Neural cell (in vitro differentiated cells): ENCODE measurements at regions not wholly inside any gene's neighbourhood (a gene's known extent, or its start where the extent isn't known, plus 50 kb on each side); places are given as distances from the start of the nearest gene placed in this dataset.

Source experiments
- H2AFZ ChIP-seq: fragments of 200-600, 300-800 bp; sonication (generic), shearing (Covaris generic); 2 replicates; pipeline ENCODE4 v1.6.0; 2014; ENCODE audit warnings: low read depth, mild to moderate bottlenecking, antibody characterized with exemption, low read length, moderate library complexity
- H3F3A ChIP-seq: fragments of 200-600 bp; shearing (Covaris generic); 2 replicates; pipeline ENCODE4 v1.6.1; 2016; ENCODE audit warnings: mild to moderate bottlenecking, moderate library complexity, mixed read lengths, antibody characterized with exemption, low read length; ENCODE audit not compliant: insufficient read depth, poor library complexity, severe bottlenecking
- H3K27ac ChIP-seq: fragments of 200-600, 300-800 bp; sonication (generic), shearing (Covaris generic); 2 replicates; pipeline ENCODE4 v1.5.1; 2014; ENCODE audit warnings: mild to moderate bottlenecking, low read length, moderate library complexity
- H3K27me3 ChIP-seq: fragments of 300-800, 200-600 bp; sonication (generic), shearing (Covaris generic); 2 replicates; pipeline ENCODE4 v1.6.0; 2014; ENCODE audit warnings: mild to moderate bottlenecking, low read depth, low read length, moderate library complexity; ENCODE audit not compliant: insufficient read depth
- H3K36me3 ChIP-seq: fragments of 300-800, 200-600 bp; sonication (generic), shearing (Covaris generic); 2 replicates; pipeline ENCODE4 v1.5.1; 2014; ENCODE audit warnings: mild to moderate bottlenecking, antibody characterized with exemption, low read length, moderate library complexity; ENCODE audit not compliant: insufficient read depth
- H3K4me2 ChIP-seq: fragments of 300-800, 200-600 bp; sonication (generic), shearing (Covaris generic); 2 replicates; pipeline ENCODE4 v1.6.0; 2014; ENCODE audit warnings: mild to moderate bottlenecking, low read length
- H3K4me3 ChIP-seq: fragments of 300-800, 200-600 bp; sonication (generic), shearing (Covaris generic); 2 replicates; pipeline ENCODE4 v1.5.1; 2014; ENCODE audit warnings: mild to moderate bottlenecking, low read length, moderate library complexity
- H3K79me2 ChIP-seq: fragments of 200-600 bp; shearing (Covaris generic); replicated peaks from 2 replicates; pipeline ENCODE4 v1.6.0; 2014; ENCODE audit warnings: mild to moderate bottlenecking, low read length, moderate library complexity; ENCODE audit not compliant: insufficient read depth
- H3K9ac ChIP-seq: fragments of 300-800, 200-600 bp; sonication (generic), shearing (Covaris generic); 2 replicates; pipeline ENCODE4 v1.6.1; 2016; ENCODE audit warnings: mild to moderate bottlenecking, low read length, mixed read lengths
- H3K9me2 ChIP-seq: fragments of 200-600 bp; shearing (Covaris generic); 2 replicates; pipeline ENCODE4 v1.6.1; 2016; ENCODE audit warnings: mild to moderate bottlenecking, low read length, mixed read lengths; ENCODE audit not compliant: insufficient read depth
- H3K9me3 ChIP-seq: fragments of 200-600, 300-800 bp; sonication (generic), shearing (Covaris generic); 2 replicates; pipeline ENCODE4 v1.6.1; 2016; ENCODE audit warnings: mild to moderate bottlenecking, mixed run types, low read length, moderate library complexity, mixed read lengths
- H4K20me1 ChIP-seq: fragments of 200-600 bp; shearing (Covaris generic); 2 replicates; pipeline ENCODE4 v1.6.1; 2016; ENCODE audit warnings: mild to moderate bottlenecking, mixed run types; ENCODE audit not compliant: insufficient read depth
- CTCF ChIP-seq: fragments of 450-650 bp; IDR thresholded peaks from 2 replicates; pipeline ENCODE4 v1.5.1; 2014; ENCODE audit warnings: antibody characterized with exemption, mild to moderate bottlenecking, moderate library complexity; ENCODE audit not compliant: poor library complexity, severe bottlenecking
- EP300 ChIP-seq: fragments of 450-650 bp; conservative IDR thresholded peaks from 2 replicates; pipeline ENCODE4 v1.6.1; 2014; ENCODE audit warnings: antibody characterized with exemption, mild to moderate bottlenecking, moderate library complexity; ENCODE audit not compliant: poor library complexity, severe bottlenecking
- EZH2 ChIP-seq: fragments of 200-600, 300-800 bp; shearing (Covaris generic), sonication (generic); IDR thresholded peaks from 2 replicates; pipeline ENCODE4 v1.6.1; 2014; ENCODE audit warnings: antibody characterized with exemption, low read length, borderline replicate concordance, mild to moderate bottlenecking; ENCODE audit not compliant: insufficient read depth, poor library complexity, severe bottlenecking
- MXI1 ChIP-seq: fragments of 450-650 bp; conservative IDR thresholded peaks from 2 replicates; pipeline ENCODE4 v1.6.1; 2014; ENCODE audit warnings: antibody characterized with exemption, mild to moderate bottlenecking; ENCODE audit not compliant: poor library complexity, severe bottlenecking
- POLR2AphosphoS5 ChIP-seq: IDR thresholded peaks from 2 replicates; pipeline ENCODE4 v1.6.1; 2012
- RAD21 ChIP-seq: fragments of 450-650 bp; conservative IDR thresholded peaks from 2 replicates; pipeline ENCODE4 v1.6.1; 2014; ENCODE audit warnings: antibody characterized with exemption, mild to moderate bottlenecking, moderate library complexity
- SMC3 ChIP-seq: fragments of 450-650 bp; conservative IDR thresholded peaks from 2 replicates; pipeline ENCODE4 v1.6.1; 2014; ENCODE audit warnings: antibody characterized with exemption, mild to moderate bottlenecking, moderate library complexity; ENCODE audit not compliant: poor library complexity
- TAF1 ChIP-seq: IDR thresholded peaks from 2 replicates; pipeline ENCODE4 v1.6.1; 2012; ENCODE audit warnings: low read depth
- TF ChIP-seq, protein P1 (sequence below): IDR thresholded peaks from 2 replicates; pipeline ENCODE4 v1.6.1; 2012; ENCODE audit warnings: borderline replicate concordance

- Histone ChIP-seq H3K27ac (no peak overlapping the region), H3K9ac (no peak overlapping the region), H3K27me3 (no peaks in the 10 kb centered on the region), H2AFZ (no peak overlapping the region), H3F3A (no peaks in the 10 kb centered on the region), H3K9me3 (no peaks in the 10 kb centered on the region), H4K20me1 (no peaks in the 10 kb centered on the region), H3K36me3 (no peaks in the 10 kb centered on the region), H3K4me3 (no peak overlapping the region), H3K9me2 (no peaks in the 10 kb centered on the region), H3K4me2 (no peak overlapping the region), H3K79me2 (no peaks in the 10 kb centered on the region)
- TF ChIP-seq TAF1 (no peak), EP300 (no peak), CTCF (no peak), EZH2 (no peak), SMC3 (no peak)
- TF ChIP-seq, protein P1, sequence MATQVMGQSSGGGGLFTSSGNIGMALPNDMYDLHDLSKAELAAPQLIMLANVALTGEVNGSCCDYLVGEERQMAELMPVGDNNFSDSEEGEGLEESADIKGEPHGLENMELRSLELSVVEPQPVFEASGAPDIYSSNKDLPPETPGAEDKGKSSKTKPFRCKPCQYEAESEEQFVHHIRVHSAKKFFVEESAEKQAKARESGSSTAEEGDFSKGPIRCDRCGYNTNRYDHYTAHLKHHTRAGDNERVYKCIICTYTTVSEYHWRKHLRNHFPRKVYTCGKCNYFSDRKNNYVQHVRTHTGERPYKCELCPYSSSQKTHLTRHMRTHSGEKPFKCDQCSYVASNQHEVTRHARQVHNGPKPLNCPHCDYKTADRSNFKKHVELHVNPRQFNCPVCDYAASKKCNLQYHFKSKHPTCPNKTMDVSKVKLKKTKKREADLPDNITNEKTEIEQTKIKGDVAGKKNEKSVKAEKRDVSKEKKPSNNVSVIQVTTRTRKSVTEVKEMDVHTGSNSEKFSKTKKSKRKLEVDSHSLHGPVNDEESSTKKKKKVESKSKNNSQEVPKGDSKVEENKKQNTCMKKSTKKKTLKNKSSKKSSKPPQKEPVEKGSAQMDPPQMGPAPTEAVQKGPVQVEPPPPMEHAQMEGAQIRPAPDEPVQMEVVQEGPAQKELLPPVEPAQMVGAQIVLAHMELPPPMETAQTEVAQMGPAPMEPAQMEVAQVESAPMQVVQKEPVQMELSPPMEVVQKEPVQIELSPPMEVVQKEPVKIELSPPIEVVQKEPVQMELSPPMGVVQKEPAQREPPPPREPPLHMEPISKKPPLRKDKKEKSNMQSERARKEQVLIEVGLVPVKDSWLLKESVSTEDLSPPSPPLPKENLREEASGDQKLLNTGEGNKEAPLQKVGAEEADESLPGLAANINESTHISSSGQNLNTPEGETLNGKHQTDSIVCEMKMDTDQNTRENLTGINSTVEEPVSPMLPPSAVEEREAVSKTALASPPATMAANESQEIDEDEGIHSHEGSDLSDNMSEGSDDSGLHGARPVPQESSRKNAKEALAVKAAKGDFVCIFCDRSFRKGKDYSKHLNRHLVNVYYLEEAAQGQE, result no peak
Observed at GRCh38 chr1:22295856-22296255, 153.0 kb upstream of the WNT4 start.

GRCh38 chr1:22296701-22297591, 154.0 kb upstream of the WNT4 start:
- no peaks in the 10 kb centered on the region for H3K27me3 ChIP-seq
- H3F3A ChIP-seq, result no peaks in the 10 kb centered on the region
- H3K4me2 ChIP-seq, result no peak overlapping the region
- no peaks in the 10 kb centered on the region for H3K36me3 ChIP-seq
- H2AFZ ChIP-seq, result no peak overlapping the region
- no peak overlapping the region for H3K27ac ChIP-seq
- H3K79me2 ChIP-seq, result no peaks in the 10 kb centered on the region
- H3K9me3 ChIP-seq, result no peaks in the 10 kb centered on the region
- H3K9me2 ChIP-seq, result no peaks in the 10 kb centered on the region
- no peak for TF ChIP-seq CTCF
- no peak for TF ChIP-seq MXI1
- TF ChIP-seq TAF1, result no peak
- TF ChIP-seq, protein P1, result no peak
- no peak for TF ChIP-seq POLR2AphosphoS5
- no peak for TF ChIP-seq SMC3
- TF ChIP-seq EP300, result no peak
- TF ChIP-seq RAD21, result no peak
- TF ChIP-seq EZH2, result no peak
- no peaks in the 10 kb centered on the region for H4K20me1 ChIP-seq
- H3K9ac ChIP-seq, result no peak overlapping the region
- no peak overlapping the region for H3K4me3 ChIP-seq
